Immature natural killer cell (primary cell): ENCODE measurements at regions not wholly inside any gene's neighbourhood (a gene's known extent, or its start where the extent isn't known, plus 50 kb on each side); places are given as distances from the start of the nearest gene placed in this dataset.
"Not testable (repeated sequence)": the region's sequence is repeated elsewhere in the genome, so short reads cannot be mapped to it uniquely, and the experiment has no call there.

Experiments used
- DNase-seq, 3 donors: peaks; one replicate each; pipeline ENCODE4 v3.0.0; 2022; ENCODE audit warnings: mixed read lengths in 1 of 3
- H3K27ac Mint-ChIP-seq, 6 donors: one replicate each; pipeline ENCODE4 v1.8.0; 2020; ENCODE audit warnings: mixed read lengths in 6 of 6, mild to moderate bottlenecking in 5 of 6, inconsistent platforms in 4 of 6, moderate library complexity in 3 of 6
- H3K27me3 Mint-ChIP-seq, 3 donors: one replicate each; pipeline ENCODE4 v1.8.0; 2020 to 2021; ENCODE audit warnings: low read depth in 3 of 3, mild to moderate bottlenecking in 3 of 3, mixed read lengths in 3 of 3, moderate library complexity in 3 of 3, inconsistent platforms in 1 of 3
- H3K36me3 Mint-ChIP-seq, 3 donors: one replicate each; pipeline ENCODE4 v1.8.0; 2020; ENCODE audit warnings: mixed read lengths in 3 of 3, inconsistent platforms in 2 of 3, mild to moderate bottlenecking in 2 of 3
- H3K4me1 Mint-ChIP-seq, 2 donors: one replicate each; pipeline ENCODE4 v1.8.0; 2020; ENCODE audit warnings: inconsistent platforms in 2 of 2, mild to moderate bottlenecking in 2 of 2, mixed read lengths in 2 of 2, moderate library complexity in 1 of 2
- H3K4me3 Mint-ChIP-seq, 5 donors: one replicate each; pipeline ENCODE4 v1.8.0; 2020; ENCODE audit warnings: mild to moderate bottlenecking in 5 of 5, mixed read lengths in 5 of 5, inconsistent platforms in 3 of 5, moderate library complexity in 3 of 5
- H3K9me3 Mint-ChIP-seq, 6 donors: one replicate each; pipeline ENCODE4 v1.8.0; 2020; ENCODE audit warnings: mild to moderate bottlenecking in 6 of 6, mixed read lengths in 6 of 6, inconsistent platforms in 4 of 6, moderate library complexity in 3 of 6

- no peak overlapping the region for H3K27ac Mint-ChIP-seq
- peaks cover 1 to 7% (median 3%) of the 10 kb centered on the region in 3 donors for H3K27me3 Mint-ChIP-seq
- H3K4me3 Mint-ChIP-seq: no peak overlapping the region
- DNase-seq: no peak
- peaks cover 0 to 10% (median 1%) of the 10 kb centered on the region in 6 donors for H3K9me3 Mint-ChIP-seq
- no peaks in the 10 kb centered on the region for H3K4me1 Mint-ChIP-seq
- peaks cover 0 to 3% (median 0%) of the 10 kb centered on the region in 3 donors for H3K36me3 Mint-ChIP-seq
Observed at GRCh38 chr10:35872671-35873070, 230.6 kb upstream of the FZD8 start.

- Mint-ChIP-seq H3K36me3 (peaks cover 0 to 3% (median 0%) of the 10 kb centered on the region in 3 donors), H3K27ac (no peak overlapping the region), H3K27me3 (peaks cover 0 to 4% (median 2%) of the 10 kb centered on the region in 3 donors), H3K4me3 (no peak overlapping the region), H3K4me1 (no peaks in the 10 kb centered on the region), H3K9me3 (peaks cover 0 to 6% (median 3%) of the 10 kb centered on the region in 6 donors)
- DNase-seq: no peak
Observed at GRCh38 chr10:35870665-35871310, 228.7 kb upstream of the FZD8 start.

- DNase-seq, H3K36me3 Mint-ChIP-seq, H3K27ac Mint-ChIP-seq, H3K4me3 Mint-ChIP-seq, H3K4me1 Mint-ChIP-seq, H3K27me3 Mint-ChIP-seq: not testable (repeated sequence)
- H3K9me3 Mint-ChIP-seq: peaks cover 0 to 12% (median 8%) of the 10 kb centered on the region in 6 donors
Observed at GRCh38 chr10:35858676-35859283, 216.7 kb upstream of the FZD8 start.

- no peaks in the 10 kb centered on the region for H3K36me3 Mint-ChIP-seq
- H3K9me3 Mint-ChIP-seq: peaks cover 0 to 12% (median 8%) of the 10 kb centered on the region in 6 donors
- no peak overlapping the region for H3K4me3 Mint-ChIP-seq
- no peaks in the 10 kb centered on the region for H3K27me3 Mint-ChIP-seq
- DNase-seq: no peak
- H3K27ac Mint-ChIP-seq: no peak overlapping the region
- no peaks in the 10 kb centered on the region for H3K4me1 Mint-ChIP-seq
Observed at GRCh38 chr10:35857860-35858259, 215.8 kb upstream of the FZD8 start.

GRCh38 chr10:35855155-35855947 is 213.3 kb upstream of the FZD8 start:
- H3K4me3 Mint-ChIP-seq: no peak overlapping the region
- no peaks in the 10 kb centered on the region for H3K4me1 Mint-ChIP-seq

GRCh38 chr10:35854661-35855060 is 212.6 kb upstream of the FZD8 start:
- H3K4me1 Mint-ChIP-seq: no peaks in the 10 kb centered on the region
- H3K4me3 Mint-ChIP-seq: no peak overlapping the region
- H3K27ac Mint-ChIP-seq: no peak overlapping the region
- peaks cover 0 to 12% (median 4%) of the 10 kb centered on the region in 6 donors for H3K9me3 Mint-ChIP-seq
- no peaks in the 10 kb centered on the region for H3K27me3 Mint-ChIP-seq
- DNase-seq: no peak
- no peaks in the 10 kb centered on the region for H3K36me3 Mint-ChIP-seq

More at GRCh38 chr10:35855155-35855947, 213.3 kb upstream of the FZD8 start:
- H3K27ac Mint-ChIP-seq: no peak overlapping the region
- no peaks in the 10 kb centered on the region for H3K36me3 Mint-ChIP-seq
- peaks cover 0 to 12% (median 4%) of the 10 kb centered on the region in 6 donors for H3K9me3 Mint-ChIP-seq
- no peak for DNase-seq
- no peaks in the 10 kb centered on the region for H3K27me3 Mint-ChIP-seq

GRCh38 chr10:35852721-35853120 is 210.6 kb upstream of the FZD8 start:
- H3K4me3 Mint-ChIP-seq: no peak overlapping the region
- DNase-seq: no peak
- no peaks in the 10 kb centered on the region for H3K36me3 Mint-ChIP-seq
- H3K27me3 Mint-ChIP-seq: peaks cover 0 to 2% (median 0%) of the 10 kb centered on the region in 3 donors
- H3K9me3 Mint-ChIP-seq: peaks cover 0 to 3% (median under 1%) of the 10 kb centered on the region in 6 donors
- H3K4me1 Mint-ChIP-seq: no peaks in the 10 kb centered on the region
- H3K27ac Mint-ChIP-seq: no peak overlapping the region

GRCh38 chr10:35848412-35848811 is 206.3 kb upstream of the FZD8 start:
- Mint-ChIP-seq H3K36me3 (no peaks in the 10 kb centered on the region), H3K27me3 (peaks cover 0 to 2% (median 2%) of the 10 kb centered on the region in 3 donors), H3K9me3 (peaks cover 0 to 4% (median 0%) of the 10 kb centered on the region in 6 donors), H3K4me3 (no peak overlapping the region), H3K4me1 (no peaks in the 10 kb centered on the region), H3K27ac (no peak overlapping the region)
- DNase-seq: no peak

GRCh38 chr10:35844686-35845085 is 202.6 kb upstream of the FZD8 start:
- H3K27ac Mint-ChIP-seq: no peak overlapping the region
- no peaks in the 10 kb centered on the region for H3K4me1 Mint-ChIP-seq
- peaks cover 0 to 9% (median under 1%) of the 10 kb centered on the region in 6 donors for H3K9me3 Mint-ChIP-seq
- H3K4me3 Mint-ChIP-seq: no peak overlapping the region
- peaks cover 0 to 2% (median 2%) of the 10 kb centered on the region in 3 donors for H3K27me3 Mint-ChIP-seq
- H3K36me3 Mint-ChIP-seq: no peaks in the 10 kb centered on the region
- DNase-seq: no peak

GRCh38 chr10:35843524-35844181 is 201.6 kb upstream of the FZD8 start:
- no peaks in the 10 kb centered on the region for H3K36me3 Mint-ChIP-seq
- H3K4me3 Mint-ChIP-seq: no peak overlapping the region
- no peak overlapping the region for H3K27ac Mint-ChIP-seq
- H3K27me3 Mint-ChIP-seq: peaks cover 0 to 3% (median 0%) of the 10 kb centered on the region in 3 donors
- H3K4me1 Mint-ChIP-seq: no peaks in the 10 kb centered on the region
- DNase-seq: no peak
- peaks cover 0 to 9% (median 2%) of the 10 kb centered on the region in 6 donors for H3K9me3 Mint-ChIP-seq

- Mint-ChIP-seq H3K4me3 (no peak overlapping the region), H3K4me1 (no peaks in the 10 kb centered on the region), H3K27me3 (peaks cover 0 to 4% (median 3%) of the 10 kb centered on the region in 3 donors), H3K27ac (no peak overlapping the region), H3K36me3 (no peaks in the 10 kb centered on the region), H3K9me3 (peaks cover 0 to 6% (median 4%) of the 10 kb centered on the region in 6 donors)
- no peak for DNase-seq
Observed at GRCh38 chr10:35838054-35838453, 196.0 kb upstream of the FZD8 start.

- Mint-ChIP-seq H3K36me3 (no peaks in the 10 kb centered on the region), H3K4me1 (no peaks in the 10 kb centered on the region), H3K27ac (no peak overlapping the region), H3K4me3 (no peak overlapping the region), H3K27me3 (peaks cover 0 to 4% (median 3%) of the 10 kb centered on the region in 3 donors), H3K9me3 (peaks cover 0 to 11% (median 2%) of the 10 kb centered on the region in 6 donors)
- no peak for DNase-seq
Observed at GRCh38 chr10:35835545-35835944, 193.4 kb upstream of the FZD8 start.

GRCh38 chr10:35834877-35835494 is 192.9 kb upstream of the FZD8 start:
- no peak overlapping the region for H3K27ac Mint-ChIP-seq

More at GRCh38 chr10:35834877-35835494, 192.9 kb upstream of the FZD8 start:
- Mint-ChIP-seq H3K4me1 (no peaks in the 10 kb centered on the region), H3K36me3 (no peaks in the 10 kb centered on the region), H3K27me3 (peaks cover 0 to 4% (median 3%) of the 10 kb centered on the region in 3 donors), H3K9me3 (peaks cover 0 to 11% (median 2%) of the 10 kb centered on the region in 6 donors), H3K4me3 (no peak overlapping the region)
- no peak for DNase-seq
